Activated CD4-positive, alpha-beta T cell treated with anti-CD3 and anti-CD28 coated beads, Interleukin-2, amount 50 U/mL, for 24 hours (primary cell): ENCODE measurements at regions not wholly inside any gene's neighbourhood (a gene's known extent, or its start where the extent isn't known, plus 50 kb on each side); places are given as distances from the start of the nearest gene placed in this dataset.
"Not testable (repeated sequence)": the region's sequence is repeated elsewhere in the genome, so short reads cannot be mapped to it uniquely, and the experiment has no call there.

ENCODE experiments used
- DNase-seq, 2 donors: peaks; one replicate each; pipeline ENCODE4 v3.0.0-alpha.2; 2020; ENCODE audit warnings: low read depth in 1 of 2, low spot score in 1 of 2

DNA sequence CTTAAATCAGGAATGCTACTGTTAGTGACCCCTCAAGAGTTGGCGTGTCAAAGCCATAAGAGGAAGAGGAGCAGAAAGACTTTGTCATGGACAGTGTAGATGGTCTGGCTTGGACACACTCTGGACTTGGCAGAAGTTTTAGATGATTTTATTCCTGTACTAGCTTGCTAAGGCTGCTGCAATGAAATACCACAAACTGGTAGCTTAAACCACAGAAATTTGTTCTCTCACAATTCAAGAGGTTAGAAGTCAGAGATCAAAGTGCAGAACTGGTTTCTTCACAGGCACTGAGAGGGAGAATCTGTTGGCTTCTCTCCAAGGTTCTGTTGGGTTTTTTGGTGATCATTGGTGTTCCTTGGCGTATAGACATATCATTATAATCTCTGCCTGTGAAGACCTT is 869.8 kb upstream of the B3GALT2 start:
- DNase-seq = no peak

DNA sequence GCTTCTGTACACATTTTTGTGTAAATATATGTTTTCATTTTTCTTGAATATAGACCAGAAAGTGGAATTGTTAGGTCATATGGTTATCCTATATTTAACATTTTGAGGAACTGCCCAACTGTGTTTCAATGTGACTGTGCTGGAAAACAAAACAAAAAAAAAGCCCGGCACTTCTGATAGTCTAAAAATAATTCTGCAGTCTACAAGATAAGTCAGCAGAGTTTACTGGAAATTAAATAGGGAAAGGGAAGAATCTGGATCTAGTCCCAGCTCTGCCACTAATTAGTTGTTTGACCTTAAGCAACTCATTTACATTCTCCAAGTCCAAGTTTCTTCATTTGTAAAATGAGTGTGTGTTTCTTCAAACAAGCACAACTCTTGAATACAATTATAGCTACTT is 869.1 kb upstream of the B3GALT2 start:
- no peak for DNase-seq

GRCh38 chr1:194052514-194053338 is 866.3 kb upstream of the B3GALT2 start:
- DNase-seq = no peak

DNA sequence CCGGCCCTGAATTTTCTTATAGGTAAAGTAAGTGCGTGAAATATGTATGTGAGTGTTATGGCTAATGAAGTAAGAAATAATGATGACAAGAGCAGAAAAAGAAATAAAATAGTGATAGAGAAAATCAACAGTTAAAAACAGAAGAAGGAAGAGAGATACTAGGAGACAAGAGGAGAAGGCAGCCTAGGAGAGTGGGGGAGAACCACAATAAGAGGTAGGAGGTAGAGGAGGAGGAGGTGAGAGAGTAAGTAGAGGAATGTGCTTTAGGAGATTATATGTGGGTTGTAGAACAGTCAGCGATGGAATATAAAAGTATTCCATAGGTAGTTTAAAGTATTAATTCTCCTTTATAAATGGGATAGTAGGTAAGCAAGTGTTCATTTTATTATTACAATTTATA is 861.5 kb upstream of the B3GALT2 start:
- no peak for DNase-seq

GRCh38 chr1:194047206-194047605 is 860.8 kb upstream of the B3GALT2 start:
- no peak for DNase-seq

GRCh38 chr1:194045416-194045815 is 859.0 kb upstream of the B3GALT2 start:
- DNase-seq = no peak

DNA sequence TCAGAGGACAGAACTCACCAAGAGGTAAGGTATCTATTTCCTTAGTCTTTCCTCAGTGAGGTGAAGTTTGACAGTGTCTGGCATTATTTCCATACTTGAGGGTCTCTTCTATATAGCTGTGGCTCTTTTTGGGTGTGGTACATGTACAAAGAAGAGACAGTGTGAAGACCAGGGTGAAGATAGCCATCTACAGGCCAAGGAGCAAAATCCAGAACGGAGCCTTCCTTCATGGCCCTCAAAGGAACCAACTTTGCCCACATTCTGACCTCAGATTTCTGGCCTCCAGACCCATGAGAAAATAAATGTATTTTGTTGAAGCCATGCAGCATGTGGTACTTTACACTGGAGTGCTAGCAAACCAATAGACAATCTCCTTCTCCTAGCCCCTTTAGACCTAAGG is 858.5 kb upstream of the B3GALT2 start:
- no peak for DNase-seq

- no peak for DNase-seq
These were observed 857.8 kb upstream of the B3GALT2 start for GRCh38 chr1:194043984-194044755.

- no peak for DNase-seq
These were observed 856.3 kb upstream of the B3GALT2 start for GRCh38 chr1:194042736-194043135.

GRCh38 chr1:194040496-194040895 is 854.1 kb upstream of the B3GALT2 start:
- DNase-seq = no peak

DNA sequence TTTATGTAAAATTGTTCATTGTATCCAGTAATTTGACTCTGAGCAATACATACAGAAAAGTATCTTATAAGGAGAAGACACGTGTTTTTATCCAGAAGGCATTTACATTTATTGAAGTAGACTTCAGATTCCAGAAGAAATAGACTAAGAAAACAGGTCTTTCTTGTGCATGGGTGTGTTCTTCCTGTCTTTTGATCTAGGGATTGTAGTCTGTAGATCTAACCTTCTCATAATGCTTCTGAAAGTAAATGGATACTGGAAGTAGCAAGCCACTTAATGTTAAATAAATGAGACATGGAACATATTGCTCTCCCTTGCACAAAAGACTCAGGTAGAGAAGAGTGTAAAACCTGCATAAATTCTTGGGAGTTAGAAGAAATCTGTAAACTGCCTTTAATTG is 853.2 kb upstream of the B3GALT2 start:
- DNase-seq = no peak

- no peak for DNase-seq
These were observed 847.2 kb upstream of the B3GALT2 start for GRCh38 chr1:194033646-194034045.

GRCh38 chr1:194028002-194028401 is 841.6 kb upstream of the B3GALT2 start:
- DNase-seq = no peak

GRCh38 chr1:194026422-194026821 is 840.0 kb upstream of the B3GALT2 start:
- DNase-seq = no peak

GRCh38 chr1:194024659-194025058 is 838.2 kb upstream of the B3GALT2 start:
- no peak for DNase-seq

DNA sequence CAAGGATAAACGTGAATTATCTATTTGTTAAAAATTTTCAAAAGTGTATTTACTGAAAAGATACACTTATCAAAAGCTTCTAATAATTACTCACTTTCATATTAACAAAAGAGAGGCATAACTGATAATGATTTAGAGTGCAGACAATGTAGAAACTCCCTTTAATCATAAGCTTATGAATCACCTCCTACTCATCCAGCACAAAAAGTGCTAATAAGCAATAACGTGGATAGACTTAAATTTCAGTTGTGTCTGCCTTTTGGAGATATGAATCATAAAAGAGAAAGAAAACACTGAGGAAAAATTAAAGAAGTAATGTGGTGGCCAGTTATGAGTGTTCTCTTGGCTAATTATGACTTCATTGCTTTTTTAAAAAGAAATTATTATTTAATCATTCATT is 827.6 kb upstream of the B3GALT2 start:
- no peak for DNase-seq

DNA sequence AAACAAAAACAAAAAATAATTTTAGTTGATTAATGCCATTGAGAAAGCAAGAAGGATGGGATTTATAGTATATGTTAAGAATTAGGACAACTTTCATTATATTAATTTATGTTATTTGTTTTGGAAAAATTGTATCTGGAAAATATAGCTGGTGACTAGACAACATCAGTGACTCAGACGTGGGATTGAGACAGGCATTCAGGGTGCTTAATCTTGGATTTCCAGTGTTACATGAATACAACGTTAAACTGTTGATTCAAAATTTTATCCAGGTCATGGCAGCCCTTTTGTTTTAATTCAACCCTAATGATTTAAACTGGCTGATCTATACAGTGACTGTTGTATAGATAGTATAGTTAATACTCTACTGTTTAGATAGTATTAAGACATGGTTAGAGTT is 827.1 kb upstream of the B3GALT2 start:
- DNase-seq = no peak

DNA sequence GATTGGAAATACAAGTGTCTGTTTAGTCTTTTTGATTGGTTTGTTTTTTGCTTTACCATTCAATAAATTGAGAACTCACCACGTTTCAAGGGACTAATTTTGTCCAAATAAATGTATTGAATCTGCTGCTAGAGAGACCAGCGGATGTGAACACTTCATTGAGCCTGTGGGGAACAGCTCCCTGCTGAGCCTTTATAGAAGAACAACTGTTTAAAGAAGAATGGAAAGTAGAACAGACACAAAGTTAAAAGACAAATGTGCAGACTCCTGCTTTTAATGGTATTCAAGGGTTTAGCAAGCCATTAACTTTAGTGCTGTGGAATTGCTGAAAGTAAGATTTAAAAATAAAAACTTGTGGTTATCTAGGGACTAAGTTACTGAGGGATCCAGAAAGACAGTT is 817.7 kb upstream of the B3GALT2 start:
- no peak for DNase-seq

DNA sequence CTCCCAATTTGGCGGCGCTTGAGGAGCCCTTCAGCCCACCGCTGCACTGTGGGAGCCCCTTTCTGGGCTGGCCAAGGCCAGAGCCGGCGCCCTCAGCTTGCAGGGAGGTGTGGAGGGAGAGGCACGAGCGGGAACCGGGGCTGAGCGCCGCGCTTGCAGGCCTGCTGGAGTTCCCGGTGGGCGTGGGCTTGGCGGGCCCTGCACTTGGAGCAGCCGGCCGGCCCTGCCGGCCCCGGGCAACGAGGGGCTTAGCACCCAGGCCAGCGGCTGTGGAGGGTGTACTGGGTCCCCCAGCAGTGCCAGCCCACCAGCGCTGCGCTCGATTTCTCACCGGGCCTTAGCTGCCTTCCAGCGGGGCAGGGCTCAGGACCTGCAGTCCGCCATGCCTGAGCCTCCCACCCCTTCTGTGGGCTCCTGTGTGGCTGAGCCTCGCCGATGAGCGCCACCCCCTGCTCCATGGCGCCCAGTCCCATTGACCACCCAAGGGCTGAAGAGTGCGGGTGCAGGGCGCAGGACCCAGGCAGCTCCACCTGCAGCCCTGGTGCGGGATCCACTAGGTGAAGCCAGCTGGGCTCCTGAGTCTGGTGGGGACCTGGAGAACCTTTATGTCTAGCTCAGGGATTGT is 815.4 kb upstream of the B3GALT2 start:
- DNase-seq = not testable (repeated sequence)

DNA sequence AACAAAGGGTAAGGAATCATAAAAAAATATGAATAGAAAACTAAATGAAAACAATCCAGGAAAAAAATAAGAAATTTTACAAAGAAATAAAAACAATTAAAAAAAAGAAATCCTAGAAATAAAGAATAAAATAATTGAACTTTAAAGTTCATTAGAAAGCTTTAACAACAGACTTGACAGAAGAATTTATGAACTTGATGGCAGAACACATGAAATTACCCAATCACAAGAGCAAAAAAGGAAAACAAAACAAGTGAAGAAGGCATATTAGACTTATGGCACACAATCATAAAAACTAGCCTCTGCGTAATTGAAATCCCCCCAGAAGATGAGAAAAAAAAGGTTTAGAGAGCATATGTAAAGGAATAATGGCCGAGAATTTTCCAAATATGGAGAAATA is 802.5 kb upstream of the B3GALT2 start:
- DNase-seq = no peak

- no peak for DNase-seq
These were observed 792.8 kb upstream of the B3GALT2 start for GRCh38 chr1:193979219-193979618.

DNA sequence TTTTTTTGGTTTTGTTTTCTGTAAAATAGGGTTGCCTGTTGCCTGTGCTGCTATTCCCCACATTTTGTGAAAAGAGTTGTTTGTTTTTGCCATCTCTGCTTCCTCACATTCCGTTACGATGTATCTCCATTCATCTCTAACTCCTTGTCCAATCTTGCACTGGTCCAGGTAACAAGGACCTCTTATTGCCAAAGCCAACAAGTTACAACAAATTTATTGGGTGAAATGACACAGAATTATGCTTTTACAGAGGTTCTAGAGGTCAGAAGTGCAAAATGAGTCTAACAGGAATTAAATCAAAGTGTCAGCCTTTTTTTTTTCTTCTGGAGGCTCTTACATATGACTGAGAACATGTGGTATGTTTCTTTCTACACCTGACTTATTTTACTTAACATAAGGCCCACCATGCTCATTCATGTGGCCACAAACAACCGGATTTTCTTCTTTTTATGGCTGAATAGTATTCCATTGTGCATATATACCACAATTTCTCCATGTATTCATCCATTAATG is 787.9 kb upstream of the B3GALT2 start:
- no peak for DNase-seq
